ENCODE measurements at regions not wholly inside any gene's neighbourhood (a gene's known extent, or its start where the extent isn't known, plus 50 kb on each side); places are given as distances from the start of the nearest gene placed in this dataset.
"Not testable (repeated sequence)": the region's sequence is repeated elsewhere in the genome, so short reads cannot be mapped to it uniquely, and the experiment has no call there.

DNA sequence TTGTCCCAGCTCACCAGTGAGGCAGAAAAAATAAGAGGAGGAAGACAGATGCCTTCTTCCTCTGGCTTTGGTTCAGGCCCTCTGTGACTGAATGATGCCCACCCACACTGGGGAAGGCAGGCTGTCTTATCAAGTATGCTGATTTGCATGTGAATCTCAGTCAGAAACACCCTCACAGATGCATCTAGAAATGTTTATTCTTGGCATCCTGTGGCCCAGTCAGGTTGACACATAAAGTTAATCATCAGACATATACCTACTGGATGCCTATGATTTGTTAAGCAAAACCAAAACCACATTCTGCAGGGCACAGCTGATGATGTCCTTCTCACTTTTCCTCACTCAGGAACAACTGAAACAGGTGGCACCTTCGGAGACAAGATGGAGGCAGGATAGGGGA is 243.4 kb upstream of the KCNN2 start:
- DNase-seq (ENCODE audit: extremely low read depth, low read depth) = no peak
- TF ChIP-seq, protein P1, sequence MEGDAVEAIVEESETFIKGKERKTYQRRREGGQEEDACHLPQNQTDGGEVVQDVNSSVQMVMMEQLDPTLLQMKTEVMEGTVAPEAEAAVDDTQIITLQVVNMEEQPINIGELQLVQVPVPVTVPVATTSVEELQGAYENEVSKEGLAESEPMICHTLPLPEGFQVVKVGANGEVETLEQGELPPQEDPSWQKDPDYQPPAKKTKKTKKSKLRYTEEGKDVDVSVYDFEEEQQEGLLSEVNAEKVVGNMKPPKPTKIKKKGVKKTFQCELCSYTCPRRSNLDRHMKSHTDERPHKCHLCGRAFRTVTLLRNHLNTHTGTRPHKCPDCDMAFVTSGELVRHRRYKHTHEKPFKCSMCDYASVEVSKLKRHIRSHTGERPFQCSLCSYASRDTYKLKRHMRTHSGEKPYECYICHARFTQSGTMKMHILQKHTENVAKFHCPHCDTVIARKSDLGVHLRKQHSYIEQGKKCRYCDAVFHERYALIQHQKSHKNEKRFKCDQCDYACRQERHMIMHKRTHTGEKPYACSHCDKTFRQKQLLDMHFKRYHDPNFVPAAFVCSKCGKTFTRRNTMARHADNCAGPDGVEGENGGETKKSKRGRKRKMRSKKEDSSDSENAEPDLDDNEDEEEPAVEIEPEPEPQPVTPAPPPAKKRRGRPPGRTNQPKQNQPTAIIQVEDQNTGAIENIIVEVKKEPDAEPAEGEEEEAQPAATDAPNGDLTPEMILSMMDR (IDR thresholded peaks at IDR 0.05; ENCODE audit: low read depth, low read length, missing control alignments) = no peak
- no peak overlapping the region for H3K4me3 ChIP-seq (replicated peaks; ENCODE audit: low read depth, low read length)

DNA sequence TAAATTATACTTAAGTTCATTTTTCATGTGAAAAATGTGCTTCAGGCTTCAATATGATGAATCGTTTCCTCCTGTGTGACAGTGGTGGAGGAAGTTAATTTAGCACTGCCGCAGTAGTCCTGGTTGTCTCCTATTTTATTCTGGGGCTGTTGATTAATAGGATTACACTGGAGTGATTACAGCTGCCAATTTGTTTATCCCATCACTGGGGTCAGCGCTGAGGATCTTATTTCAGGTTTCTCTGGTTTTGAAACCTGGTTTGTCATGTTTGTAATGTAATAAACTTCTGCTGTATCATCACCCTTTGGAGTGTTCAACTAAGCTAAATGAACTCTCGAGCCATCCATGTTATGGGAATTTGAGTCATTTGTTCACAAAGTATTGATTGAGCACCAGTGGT is 241.7 kb upstream of the KCNN2 start:
- no peak for DNase-seq (ENCODE audit: extremely low read depth, low read depth)
- H3K4me3 ChIP-seq (replicated peaks; ENCODE audit: low read depth, low read length) = no peak overlapping the region
- TF ChIP-seq, protein P1 (IDR thresholded peaks at IDR 0.05; ENCODE audit: low read depth, low read length, missing control alignments) = no peak

DNA sequence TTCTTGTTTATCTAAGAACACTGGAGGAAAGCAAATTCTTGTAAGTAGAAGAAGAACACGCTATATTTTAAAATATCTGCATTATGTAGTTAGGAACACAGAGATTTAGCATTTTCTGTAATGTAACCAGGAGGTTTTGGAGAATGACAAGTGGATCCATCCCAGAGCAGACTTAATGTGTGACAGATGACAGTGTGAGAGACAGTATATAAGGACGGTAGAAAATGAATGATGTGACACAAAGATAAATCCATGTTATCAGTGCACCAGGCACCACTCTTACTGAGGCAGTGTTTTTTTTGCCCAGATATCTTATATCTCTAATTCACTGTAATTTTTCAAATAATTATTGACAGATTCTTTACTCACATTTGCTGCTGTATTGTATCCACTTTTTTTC is 239.0 kb upstream of the KCNN2 start:
- DNase-seq (ENCODE audit: extremely low read depth, low read depth) = no peak
- TF ChIP-seq, protein P1 (IDR thresholded peaks at IDR 0.05; ENCODE audit: low read depth, low read length, missing control alignments) = no peak
- no peak overlapping the region for H3K4me3 ChIP-seq (replicated peaks; ENCODE audit: low read depth, low read length)

DNA sequence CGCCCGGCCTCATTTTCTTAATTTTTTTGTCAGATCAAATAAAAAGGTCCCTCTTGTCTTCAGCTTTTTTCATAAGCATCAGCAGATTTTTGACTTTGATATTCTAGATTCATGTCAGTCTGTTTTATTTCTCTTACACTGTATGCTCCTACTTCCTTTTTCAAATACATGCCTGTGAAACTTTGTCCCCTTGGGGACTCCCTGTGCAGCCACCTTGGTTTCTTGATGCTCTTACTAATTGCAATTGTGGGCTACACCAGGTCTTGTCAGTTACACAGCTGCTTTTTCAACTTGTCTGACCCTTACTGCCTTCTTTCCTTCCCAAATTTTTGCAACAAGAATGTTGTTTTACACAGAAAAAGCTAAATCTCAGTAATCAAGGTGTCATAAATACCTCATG is 238.2 kb upstream of the KCNN2 start:
- TF ChIP-seq, protein P1 (IDR thresholded peaks at IDR 0.05; ENCODE audit: low read depth, low read length, missing control alignments) = no peak
- DNase-seq (ENCODE audit: extremely low read depth, low read depth) = no peak
- H3K4me3 ChIP-seq (replicated peaks; ENCODE audit: low read depth, low read length) = no peak overlapping the region

DNA sequence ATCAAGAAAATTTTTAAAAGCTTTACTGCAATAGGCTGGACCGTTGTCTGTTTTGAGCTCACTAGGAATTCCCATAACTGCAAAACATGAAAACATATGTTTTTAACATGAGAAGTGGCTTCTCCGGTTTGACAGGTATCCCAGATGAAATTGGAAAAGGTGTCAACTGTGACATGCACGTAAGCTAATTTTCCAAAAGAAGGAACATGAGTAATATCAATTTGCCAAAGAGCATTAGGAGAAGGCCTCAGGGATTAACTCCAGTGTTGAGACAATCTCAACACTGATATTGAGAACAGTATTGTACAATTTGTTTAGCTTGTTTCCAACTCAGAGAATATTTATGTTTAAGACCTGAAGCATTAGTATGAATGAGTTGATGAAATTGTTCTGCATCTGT is 215.5 kb upstream of the KCNN2 start:
- TF ChIP-seq, protein P1 (IDR thresholded peaks at IDR 0.05; ENCODE audit: low read depth, low read length, missing control alignments) = no peak
- no peak for DNase-seq (ENCODE audit: extremely low read depth, low read depth)

DNA sequence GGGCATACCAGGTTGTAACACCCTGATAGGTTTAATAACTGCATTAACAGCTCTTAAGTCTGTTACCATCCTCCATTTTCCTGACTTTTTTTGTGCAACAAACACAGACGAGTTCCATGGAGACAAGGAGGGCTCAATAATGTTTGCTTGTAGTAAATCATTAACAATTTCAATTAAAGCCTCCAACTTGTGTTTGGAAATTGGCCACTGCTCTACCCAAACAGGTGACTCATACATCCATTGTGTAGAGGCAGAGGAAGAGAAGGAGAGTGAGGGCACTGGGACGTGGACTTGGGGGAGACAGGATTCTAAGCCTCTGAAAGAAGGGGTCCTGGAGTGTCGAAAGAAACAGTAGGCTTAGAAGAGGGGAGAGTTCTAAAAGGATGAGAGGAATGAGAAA is 213.6 kb upstream of the KCNN2 start:
- TF ChIP-seq, protein P1 (IDR thresholded peaks at IDR 0.05; ENCODE audit: low read depth, low read length, missing control alignments) = no peak
- DNase-seq (ENCODE audit: extremely low read depth, low read depth) = no peak

More for the DNA sequence above, 215.5 kb upstream of the KCNN2 start:
- H3K4me3 ChIP-seq (replicated peaks; ENCODE audit: low read depth, low read length) = no peak overlapping the region

DNA sequence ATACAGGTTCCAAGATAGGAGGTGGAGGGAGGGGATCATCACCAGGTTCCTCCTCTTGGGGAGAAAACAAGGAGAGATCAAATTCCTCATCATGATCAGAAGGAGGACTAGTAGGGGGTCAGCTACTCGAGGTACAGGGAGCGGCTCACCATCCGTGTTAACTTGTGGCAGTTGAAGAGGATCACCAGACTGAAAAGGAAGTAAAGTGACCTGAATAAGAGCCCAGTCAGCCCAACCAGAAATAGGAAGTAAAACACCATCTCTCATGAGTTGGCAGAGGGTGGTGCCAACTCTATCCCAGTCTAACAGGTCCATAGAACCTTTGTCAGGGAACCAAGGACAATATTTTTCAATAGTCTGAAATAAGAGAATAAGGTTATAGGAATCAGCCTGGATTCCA is 213.1 kb upstream of the KCNN2 start:
- not testable (repeated sequence) for H3K4me3 ChIP-seq (replicated peaks; ENCODE audit: low read depth, low read length); DNase-seq (ENCODE audit: extremely low read depth, low read depth)

More for the DNA sequence above, 213.6 kb upstream of the KCNN2 start:
- H3K4me3 ChIP-seq (replicated peaks; ENCODE audit: low read depth, low read length) = no peak overlapping the region

Data from HFF-Myc (cell line).